GM19438 (cell line): ENCODE measurements at regions not wholly inside any gene's neighbourhood (a gene's known extent, or its start where the extent isn't known, plus 50 kb on each side); places are given as distances from the start of the nearest gene placed in this dataset.

Source experiments
- ATAC-seq: cut with Tn5 transposase; IDR thresholded peaks from one replicate; pipeline ENCODE4 v1.9.1; 2021; ENCODE audit warnings: low read depth; ENCODE audit not compliant: unreplicated experiment

DNA sequence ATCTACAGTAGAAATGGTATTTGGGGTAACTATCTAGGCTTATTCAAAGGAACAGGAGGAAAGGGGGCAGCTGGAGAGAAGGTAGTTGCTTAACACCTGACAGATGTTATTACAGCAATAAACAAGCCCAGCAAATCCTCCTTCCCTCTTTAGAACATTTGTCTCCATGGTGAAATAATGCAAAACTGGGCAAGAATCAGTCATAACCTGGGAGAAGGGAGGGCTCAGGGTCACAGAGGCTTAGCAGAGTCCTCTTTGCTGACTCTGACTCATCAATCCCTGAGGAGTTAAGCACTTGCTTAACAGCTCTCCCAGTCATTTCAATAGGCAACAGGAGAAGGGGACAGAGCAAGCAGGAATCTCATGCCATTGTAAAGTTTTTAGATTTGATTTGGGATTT is 230.3 kb downstream of the IBTK start:
- no peak for ATAC-seq

DNA sequence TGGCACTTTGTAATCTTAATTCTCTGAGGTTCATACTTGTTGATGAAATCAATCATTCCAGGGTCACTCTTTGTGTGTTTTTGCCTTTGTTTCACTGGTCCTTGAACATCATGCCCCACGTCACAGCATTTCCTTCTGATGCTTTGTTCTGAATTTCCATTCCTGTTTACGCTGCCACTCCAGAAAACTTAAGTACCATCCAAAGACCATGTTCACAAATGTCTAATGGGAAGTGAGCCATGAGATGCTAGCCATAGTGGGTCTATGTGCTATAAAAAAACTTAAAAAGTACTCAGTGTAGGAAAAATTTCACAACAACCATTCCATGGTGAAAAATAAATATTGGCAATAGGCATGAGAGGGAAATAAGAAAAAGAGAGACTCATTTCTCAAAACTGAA is 232.0 kb downstream of the IBTK start:
- ATAC-seq, result no peak

DNA sequence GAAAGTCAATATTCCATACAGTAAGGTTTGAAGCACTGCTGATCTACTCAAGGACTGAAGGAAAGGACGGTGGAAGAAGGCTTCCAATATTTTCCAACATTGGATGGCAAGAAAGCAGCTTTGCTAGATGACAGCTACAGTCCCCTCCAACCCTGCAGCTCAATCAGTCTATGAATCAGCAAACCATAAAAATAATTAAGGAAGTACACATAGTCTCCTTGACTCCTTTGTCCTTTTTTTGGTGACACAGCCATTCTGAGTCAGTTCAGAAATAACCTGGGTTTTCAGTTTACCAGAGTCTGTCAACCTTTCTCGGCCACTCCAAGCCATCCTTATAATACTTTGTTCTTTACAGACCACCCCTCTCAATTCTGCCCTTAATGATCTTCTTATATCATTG is 232.5 kb downstream of the IBTK start:
- no peak for ATAC-seq

- ATAC-seq, result no peak
Measured at GRCh38 chr6:82013561-82014530, 233.7 kb downstream of the IBTK start.

- ATAC-seq, result peak; percentile 65
Measured at GRCh38 chr6:82006027-82006738, 241.4 kb downstream of the IBTK start.

- ATAC-seq, result no peak
Measured at GRCh38 chr6:82000551-82000950, 247.0 kb downstream of the IBTK start.

DNA sequence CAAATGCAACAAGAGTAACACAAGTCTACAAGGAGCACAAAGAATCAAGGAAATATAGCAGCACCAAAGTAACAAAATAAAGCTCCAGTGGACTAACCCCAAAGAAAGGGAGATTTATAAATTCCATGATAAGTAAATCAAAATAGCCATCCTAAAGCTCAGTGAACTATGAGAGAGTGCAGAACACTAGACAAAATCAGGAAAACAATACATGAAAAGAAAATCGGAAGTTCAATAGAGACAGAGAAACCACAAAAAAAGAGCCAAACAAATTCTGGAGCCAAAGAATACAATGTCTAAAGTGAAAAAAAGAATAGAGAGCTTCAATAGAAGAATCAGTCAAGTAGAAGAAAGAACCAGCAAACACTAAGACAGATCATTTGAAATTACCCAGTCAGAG is 247.3 kb upstream of the TENT5A start:
- ATAC-seq, result no peak

- ATAC-seq, result no peak
Measured at GRCh38 chr6:81999270-81999669, 246.8 kb upstream of the TENT5A start.

DNA sequence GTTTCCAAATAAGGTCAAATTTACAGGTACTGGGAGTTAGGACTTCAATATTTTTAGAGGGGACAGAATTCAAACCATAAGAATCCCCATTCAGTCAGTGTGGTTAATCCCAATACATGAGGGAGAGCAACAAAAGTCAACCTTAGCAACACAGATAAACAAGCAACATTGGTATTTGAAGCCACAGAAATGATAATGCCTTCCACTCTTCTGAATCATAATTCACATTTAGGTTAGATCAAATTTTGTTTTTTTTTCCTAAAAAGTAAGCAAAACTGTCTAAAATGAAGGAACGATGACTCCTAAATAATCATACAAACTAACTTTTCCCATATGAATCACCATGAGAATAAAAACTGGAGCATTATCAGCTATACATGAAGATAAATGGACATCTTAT is 246.0 kb upstream of the TENT5A start:
- no peak for ATAC-seq

DNA sequence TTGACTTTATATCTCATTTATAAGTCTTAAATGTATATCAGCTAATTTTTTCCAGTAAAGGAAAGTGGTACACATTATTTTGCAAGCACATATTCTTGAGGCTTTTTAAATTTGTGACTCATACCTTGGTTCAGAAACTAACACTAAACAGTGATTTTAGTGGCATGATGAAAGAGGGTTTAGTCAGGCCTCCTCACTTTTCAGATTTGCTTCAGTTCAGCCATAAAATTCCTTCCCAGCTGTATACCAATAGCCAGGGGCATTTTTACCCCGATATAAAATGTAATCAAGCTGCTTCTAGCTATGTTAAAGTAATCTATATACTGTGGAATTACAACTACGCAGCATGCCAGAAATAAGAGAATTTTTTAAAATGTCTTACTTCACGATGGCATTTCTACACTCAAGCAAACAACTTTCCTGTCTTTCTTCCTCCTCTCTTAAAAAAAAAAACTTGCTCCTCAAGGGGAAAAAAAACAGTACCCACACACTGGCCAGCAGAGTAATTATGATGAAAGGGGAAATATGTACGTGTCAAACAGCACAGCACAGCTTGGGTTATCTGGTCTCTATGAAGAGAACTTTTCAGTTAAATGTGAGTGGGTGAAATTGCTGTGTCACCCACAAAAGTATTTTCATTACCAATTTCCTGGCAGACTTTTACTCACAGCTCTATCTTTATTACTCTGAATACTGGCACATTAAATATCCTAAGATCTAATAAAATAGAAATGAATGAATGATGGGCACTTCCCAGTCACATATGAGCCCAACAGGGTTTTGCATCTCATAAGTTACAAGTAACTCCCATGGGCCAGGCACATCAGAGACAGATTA is 244.8 kb upstream of the TENT5A start:
- no peak for ATAC-seq

GRCh38 chr6:81996414-81996813 is 243.9 kb upstream of the TENT5A start:
- no peak for ATAC-seq

- ATAC-seq, result no peak
Measured at GRCh38 chr6:81995548-81996289, 243.2 kb upstream of the TENT5A start.

GRCh38 chr6:81988871-81989270 is 236.4 kb upstream of the TENT5A start:
- no peak for ATAC-seq

- no peak for ATAC-seq
Measured at GRCh38 chr6:81988446-81988845, 236.0 kb upstream of the TENT5A start.

GRCh38 chr6:81987293-81987692 is 234.8 kb upstream of the TENT5A start:
- ATAC-seq, result no peak

GRCh38 chr6:81985191-81985590 is 232.7 kb upstream of the TENT5A start:
- no peak for ATAC-seq

GRCh38 chr6:81984599-81984998 is 232.1 kb upstream of the TENT5A start:
- ATAC-seq, result no peak

DNA sequence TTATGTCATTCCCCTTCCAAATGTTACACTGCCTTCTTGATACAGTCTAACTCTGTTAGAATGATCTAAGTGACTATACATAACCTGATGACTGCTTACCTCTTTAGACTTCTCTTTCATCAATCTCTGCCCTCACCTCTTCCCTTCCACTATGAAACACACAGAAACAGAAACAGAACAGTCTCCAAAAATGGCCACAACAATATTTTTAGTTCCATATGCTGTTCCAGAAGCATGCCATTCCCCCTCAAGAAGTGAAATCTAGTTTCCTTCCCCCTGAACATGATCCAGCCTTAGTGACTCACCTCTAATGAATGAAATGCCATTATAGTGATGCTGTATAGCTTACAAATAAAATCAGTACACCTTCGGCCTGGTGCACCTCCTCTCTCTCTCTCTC is 229.3 kb upstream of the TENT5A start:
- ATAC-seq, result no peak

DNA sequence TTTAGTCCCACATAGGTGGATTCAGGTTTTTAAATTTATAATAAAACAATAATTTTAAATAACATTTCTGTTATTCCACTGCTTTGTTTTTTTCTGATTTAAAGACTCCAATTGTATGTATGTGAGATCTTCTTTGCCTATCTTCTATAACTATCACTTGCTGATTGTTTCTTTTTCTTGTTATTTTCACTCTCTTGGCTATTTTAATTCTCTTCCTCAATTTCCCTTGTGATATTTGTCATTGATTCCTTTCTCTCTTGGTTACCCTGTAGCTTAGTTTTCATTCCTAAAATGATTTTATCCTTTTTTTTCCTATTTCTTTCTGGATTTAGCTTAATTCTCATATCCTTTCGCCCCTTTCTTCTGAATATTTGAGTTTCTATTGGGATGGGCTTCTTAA is 227.3 kb upstream of the TENT5A start:
- ATAC-seq, result no peak

DNA sequence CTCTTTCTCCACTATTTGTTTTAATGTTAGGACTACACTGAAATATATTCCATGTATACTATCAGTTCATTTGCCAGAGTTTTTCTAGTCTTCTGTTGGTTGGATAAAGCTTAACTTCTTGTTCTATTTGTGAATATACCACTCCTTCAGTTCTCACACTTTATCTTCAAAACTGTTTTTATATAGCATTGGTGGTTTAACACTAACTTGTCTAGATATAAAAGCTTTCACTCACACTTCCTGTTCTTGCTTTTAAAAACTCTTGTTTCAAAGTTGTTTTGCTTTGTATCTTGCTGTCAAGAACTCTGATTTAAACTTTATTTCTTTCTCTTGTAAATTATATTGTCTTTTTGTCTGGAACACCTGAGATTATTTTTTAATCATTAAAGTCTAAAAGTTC is 226.8 kb upstream of the TENT5A start:
- no peak for ATAC-seq
